BJ (cell line): ENCODE measurements at regions not wholly inside any gene's neighbourhood (a gene's known extent, or its start where the extent isn't known, plus 50 kb on each side); places are given as distances from the start of the nearest gene placed in this dataset.

Source experiments
- CTCF ChIA-PET: fragments of 350-600 bp; formaldehyde crosslinking; extraction: SDS; loops from one replicate; lab custom pipeline; 2021; ENCODE audit warnings: antibody characterized with exemption, inconsistent platforms; lab: Yijun Ruan, JAX
- POLR2A ChIA-PET: fragments of 300-600 bp; sonication (Branson Sonifier 250); formaldehyde crosslinking; extraction: SDS; loops from one replicate; lab custom pipeline; 2021; ENCODE audit warnings: antibody characterized with exemption; lab: Charles Lee
- DNase-seq: peaks from one replicate; pipeline ENCODE4 v3.0.0-alpha.2; 2011; ENCODE audit warnings: low read depth
- H3K27me3 ChIP-seq: 2 replicates; pipeline ENCODE4 v1.6.0; 2011; ENCODE audit warnings: low read length; ENCODE audit not compliant: control insufficient read depth, insufficient read depth
- H3K36me3 ChIP-seq: 2 replicates; pipeline ENCODE4 v1.5.1; 2011; ENCODE audit warnings: low read length; ENCODE audit not compliant: control insufficient read depth, insufficient read depth
- H3K4me3 ChIP-seq: 2 replicates; pipeline ENCODE4 v1.5.1; 2011; ENCODE audit warnings: low read depth, mild to moderate bottlenecking, control low read depth, low read length
- CTCF ChIP-seq: IDR thresholded peaks from 2 replicates; pipeline ENCODE4 v1.5.1; 2011; ENCODE audit warnings: low read depth, mild to moderate bottlenecking, control low read depth, inconsistent platforms, low read length, moderate library complexity; ENCODE audit not compliant: insufficient read depth

- CTCF ChIA-PET: interaction anchor here (0.6 kb wide), 1 partner anchor 119 kb away, joined by 3 read pairs; no protein-coding TSS in a partner anchor
These were observed 168.3 kb upstream of the VRK2 start for GRCh38 chr2:57878171-57878865.

GRCh38 chr2:57878866-57879210, 167.8 kb upstream of the VRK2 start:
- DNase-seq: no peak
- H3K4me3 ChIP-seq: no peak overlapping the region
- no peak for TF ChIP-seq CTCF
- no peaks in the 10 kb centered on the region for H3K36me3 ChIP-seq
- ChIA-PET POLR2A (no interaction called here), CTCF (no interaction called here)
- H3K27me3 ChIP-seq: no peaks in the 10 kb centered on the region

More at GRCh38 chr2:57878171-57878865, 168.3 kb upstream of the VRK2 start:
- Histone ChIP-seq H3K36me3 (no peaks in the 10 kb centered on the region), H3K27me3 (no peaks in the 10 kb centered on the region), H3K4me3 (no peak overlapping the region)
- POLR2A ChIA-PET: no interaction called here
- no peak for DNase-seq
- no peak for TF ChIP-seq CTCF

- Histone ChIP-seq H3K27me3 (no peaks in the 10 kb centered on the region), H3K36me3 (no peaks in the 10 kb centered on the region), H3K4me3 (no peak overlapping the region)
- CTCF ChIA-PET: interaction anchor here (0.9 to 1.2 kb wide), 2 partner anchors 15 to 323 kb away, joined by 3 to 6 read pairs; no protein-coding TSS in a partner anchor
- TF ChIP-seq CTCF: no peak
- no peak for DNase-seq
- POLR2A ChIA-PET: no interaction called here
These were observed 166.2 kb upstream of the VRK2 start for GRCh38 chr2:57880446-57880845.

GRCh38 chr2:57880967-57881366, 165.6 kb upstream of the VRK2 start:
- Histone ChIP-seq H3K27me3 (no peaks in the 10 kb centered on the region), H3K36me3 (no peaks in the 10 kb centered on the region), H3K4me3 (no peak overlapping the region)
- DNase-seq: no peak
- no peak for TF ChIP-seq CTCF
- POLR2A ChIA-PET: no interaction called here
- CTCF ChIA-PET: interaction anchor here (0.9 to 1.2 kb wide), 2 partner anchors 15 to 322 kb away, joined by 3 to 6 read pairs; no protein-coding TSS in a partner anchor

GRCh38 chr2:57881998-57882888, 164.4 kb upstream of the VRK2 start:
- Histone ChIP-seq H3K36me3 (no peaks in the 10 kb centered on the region), H3K27me3 (no peaks in the 10 kb centered on the region), H3K4me3 (no peak overlapping the region)
- POLR2A ChIA-PET: interaction anchor here (0.6 kb wide), 1 partner anchor 580 kb away, joined by 3 read pairs; no protein-coding TSS in a partner anchor
- DNase-seq: peak; percentile 38
- TF ChIP-seq CTCF: no peak
- CTCF ChIA-PET: no interaction called here
